PC-9 (cell line): ENCODE measurements at regions not wholly inside any gene's neighbourhood (a gene's known extent, or its start where the extent isn't known, plus 50 kb on each side); places are given as distances from the start of the nearest gene placed in this dataset.

Experiments used
- EZH2 ChIP-seq: fragments of 200-600 bp; sonication (generic); IDR thresholded peaks from 2 replicates; pipeline ENCODE4 v1.8.0; 2017; ENCODE audit warnings: antibody characterized with exemption, low read depth
- TF ChIP-seq, protein P1 (sequence below): fragments of 200-600 bp; sonication (generic); conservative IDR thresholded peaks from 2 replicates; pipeline ENCODE4 v1.6.1; 2017; ENCODE audit warnings: mixed run types, antibody characterized with exemption, mild to moderate bottlenecking, moderate library complexity

DNA sequence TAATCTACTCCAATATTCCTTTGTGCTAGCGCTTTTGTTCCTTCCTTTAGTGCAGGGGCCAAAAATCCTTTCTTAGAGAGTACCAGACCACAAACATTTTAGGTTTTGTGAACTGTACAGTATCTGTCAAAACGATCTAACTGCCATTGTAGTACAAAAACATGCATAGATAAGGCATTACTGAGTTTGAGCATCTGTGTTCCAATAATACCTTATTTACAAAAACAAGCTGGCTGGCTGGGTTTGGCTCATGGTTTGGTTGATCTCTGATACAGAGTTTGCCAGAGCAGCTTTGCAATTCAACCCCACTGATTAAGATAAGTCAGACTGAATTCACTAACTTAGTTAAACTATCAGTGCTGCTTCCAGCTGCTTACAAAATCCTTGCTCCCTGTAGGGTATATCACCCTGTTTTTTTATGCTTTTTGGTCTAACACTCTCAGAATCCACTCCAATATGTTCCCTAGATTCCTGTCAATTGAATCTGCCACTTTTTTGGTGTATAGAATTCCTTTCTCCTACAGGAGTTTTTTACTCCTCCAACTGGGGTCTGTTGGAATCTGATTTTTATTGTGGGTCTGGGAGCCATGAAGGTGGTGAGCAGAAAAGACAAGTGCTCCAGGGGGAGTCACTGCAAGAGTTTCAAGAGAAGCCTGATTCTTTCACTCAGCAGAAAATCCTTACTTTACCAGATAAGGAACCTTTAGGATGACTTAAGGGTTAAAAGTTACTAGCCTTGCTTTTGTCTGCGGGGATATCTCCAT is 1399.4 kb downstream of the EFNB2 start:
- TF ChIP-seq, protein P1, sequence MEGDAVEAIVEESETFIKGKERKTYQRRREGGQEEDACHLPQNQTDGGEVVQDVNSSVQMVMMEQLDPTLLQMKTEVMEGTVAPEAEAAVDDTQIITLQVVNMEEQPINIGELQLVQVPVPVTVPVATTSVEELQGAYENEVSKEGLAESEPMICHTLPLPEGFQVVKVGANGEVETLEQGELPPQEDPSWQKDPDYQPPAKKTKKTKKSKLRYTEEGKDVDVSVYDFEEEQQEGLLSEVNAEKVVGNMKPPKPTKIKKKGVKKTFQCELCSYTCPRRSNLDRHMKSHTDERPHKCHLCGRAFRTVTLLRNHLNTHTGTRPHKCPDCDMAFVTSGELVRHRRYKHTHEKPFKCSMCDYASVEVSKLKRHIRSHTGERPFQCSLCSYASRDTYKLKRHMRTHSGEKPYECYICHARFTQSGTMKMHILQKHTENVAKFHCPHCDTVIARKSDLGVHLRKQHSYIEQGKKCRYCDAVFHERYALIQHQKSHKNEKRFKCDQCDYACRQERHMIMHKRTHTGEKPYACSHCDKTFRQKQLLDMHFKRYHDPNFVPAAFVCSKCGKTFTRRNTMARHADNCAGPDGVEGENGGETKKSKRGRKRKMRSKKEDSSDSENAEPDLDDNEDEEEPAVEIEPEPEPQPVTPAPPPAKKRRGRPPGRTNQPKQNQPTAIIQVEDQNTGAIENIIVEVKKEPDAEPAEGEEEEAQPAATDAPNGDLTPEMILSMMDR: no peak
- no peak for TF ChIP-seq EZH2
